Vagina (tissue), 2 donors: ENCODE measurements at regions not wholly inside any gene's neighbourhood (a gene's known extent, or its start where the extent isn't known, plus 50 kb on each side); places are given as distances from the start of the nearest gene placed in this dataset.
"Not testable (repeated sequence)": the region's sequence is repeated elsewhere in the genome, so short reads cannot be mapped to it uniquely, and the experiment has no call there.

Experiments used
- DNase-seq, 2 donors: peaks; one replicate each; pipeline ENCODE4 v3.0.0-alpha.2; 2017; ENCODE audit errors: extremely low spot score in 2 of 2
- H3K27ac ChIP-seq: fragments of 200-600 bp; sonication (generic); one replicate; pipeline ENCODE4 v1.5.1; 2019
- H3K27me3 ChIP-seq: fragments of 200-600 bp; sonication (generic); one replicate; pipeline ENCODE4 v1.5.1; 2019
- H3K36me3 ChIP-seq, 2 donors: fragments of 200-600 bp; sonication (generic); one replicate each; pipeline ENCODE4 v1.5.1; 2017 to 2019
- H3K4me1 ChIP-seq: fragments of 200-600 bp; sonication (generic); one replicate; pipeline ENCODE4 v1.5.1; 2019
- H3K4me3 ChIP-seq, 2 donors: fragments of 200-600 bp; sonication (generic); 1 replicate in 1 of 2; 2 replicates in 1 of 2; pipeline ENCODE4 v1.5.1; 2016 to 2019
- H3K9me3 ChIP-seq: fragments of 200-600 bp; sonication (generic); one replicate; pipeline ENCODE4 v1.5.1; 2019
- POLR2A ChIP-seq, 2 donors: fragments of 450-650 bp; IDR thresholded peaks; one replicate each; pipeline ENCODE4 v1.6.1; 2017; ENCODE audit warnings: antibody characterized with exemption in 2 of 2, mild to moderate bottlenecking in 2 of 2, moderate library complexity in 2 of 2
- POLR2AphosphoS5 ChIP-seq, 2 donors: sonication (generic); formaldehyde crosslinking; IDR thresholded peaks; one replicate each; pipeline ENCODE4 v1.9.0; 2017; ENCODE audit warnings: antibody characterized with exemption in 2 of 2, mild to moderate bottlenecking in 2 of 2, low read depth in 1 of 2; ENCODE audit not compliant: insufficient read depth in 1 of 2
- intact Hi-C: fragments of 100-400 bp; cut with DNase I; formaldehyde crosslinking; loops from one replicate; pipeline ENCODE4 v1.15.1; 2023
- TF ChIP-seq, protein P1 (sequence below), 3 experiments: fragments of 450-650 bp in 2 of 3; fragments of 200-600 bp in 1 of 3; sonication (generic) in 1 of 3; IDR thresholded peaks; one replicate each; pipeline ENCODE4 v1.5.1; 2017 to 2019; ENCODE audit warnings: antibody characterized with exemption in 3 of 3, mild to moderate bottlenecking in 2 of 3, moderate library complexity in 2 of 3

DNA sequence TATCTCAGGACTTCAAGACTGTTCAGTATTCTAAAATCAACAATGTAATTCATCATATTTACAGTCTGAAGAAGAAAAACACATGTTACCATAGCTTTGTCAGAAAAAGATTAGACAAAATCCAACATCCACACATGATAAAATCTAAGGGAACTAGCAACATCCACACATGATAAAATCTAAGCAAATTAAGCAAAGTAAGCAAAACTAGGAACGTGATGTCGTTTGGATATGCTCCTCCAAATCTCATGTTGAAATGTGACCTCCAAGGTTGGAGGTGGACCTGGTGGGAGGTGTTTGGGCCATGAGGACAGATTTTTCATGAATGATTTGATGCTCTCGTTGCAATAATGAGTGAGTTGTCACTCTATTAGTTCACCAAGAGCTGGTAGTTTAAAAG is 717.3 kb upstream of the HS6ST1 start:
- no peaks in the 10 kb centered on the region for H3K9me3 ChIP-seq
- DNase-seq = no peak
- intact Hi-C loops = no loop called here

DNA sequence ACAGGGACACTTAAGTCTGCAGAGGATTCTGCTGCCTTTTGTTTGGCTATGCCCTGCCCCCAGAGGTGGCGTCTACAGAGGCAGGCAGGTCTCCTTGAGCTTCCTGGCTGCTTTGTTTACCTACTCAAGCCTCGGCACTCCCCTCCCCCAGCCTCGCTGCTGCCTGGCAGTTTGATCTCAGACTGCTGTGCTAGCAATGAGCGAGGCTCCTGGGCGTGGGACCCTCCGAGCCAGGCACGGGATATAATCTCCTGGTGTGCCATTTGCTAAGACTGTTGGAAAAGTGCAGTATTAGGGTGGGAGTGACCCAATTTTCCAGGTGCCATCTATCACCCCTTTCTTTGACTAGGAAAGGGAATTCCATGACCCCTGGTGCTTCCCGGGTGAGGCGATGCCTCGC is 725.0 kb upstream of the HS6ST1 start:
- intact Hi-C loops, H3K36me3 ChIP-seq, H3K4me3 ChIP-seq, DNase-seq, H3K4me1 ChIP-seq, H3K27me3 ChIP-seq, H3K27ac ChIP-seq, H3K9me3 ChIP-seq: not testable (repeated sequence)

More for the DNA sequence above, 717.3 kb upstream of the HS6ST1 start:
- Histone ChIP-seq H3K4me3 (no peak overlapping the region), H3K36me3 (no peaks in the 10 kb centered on the region), H3K27ac (no peak overlapping the region), H3K4me1 (no peaks in the 10 kb centered on the region), H3K27me3 (no peaks in the 10 kb centered on the region)
- TF ChIP-seq, protein P1, sequence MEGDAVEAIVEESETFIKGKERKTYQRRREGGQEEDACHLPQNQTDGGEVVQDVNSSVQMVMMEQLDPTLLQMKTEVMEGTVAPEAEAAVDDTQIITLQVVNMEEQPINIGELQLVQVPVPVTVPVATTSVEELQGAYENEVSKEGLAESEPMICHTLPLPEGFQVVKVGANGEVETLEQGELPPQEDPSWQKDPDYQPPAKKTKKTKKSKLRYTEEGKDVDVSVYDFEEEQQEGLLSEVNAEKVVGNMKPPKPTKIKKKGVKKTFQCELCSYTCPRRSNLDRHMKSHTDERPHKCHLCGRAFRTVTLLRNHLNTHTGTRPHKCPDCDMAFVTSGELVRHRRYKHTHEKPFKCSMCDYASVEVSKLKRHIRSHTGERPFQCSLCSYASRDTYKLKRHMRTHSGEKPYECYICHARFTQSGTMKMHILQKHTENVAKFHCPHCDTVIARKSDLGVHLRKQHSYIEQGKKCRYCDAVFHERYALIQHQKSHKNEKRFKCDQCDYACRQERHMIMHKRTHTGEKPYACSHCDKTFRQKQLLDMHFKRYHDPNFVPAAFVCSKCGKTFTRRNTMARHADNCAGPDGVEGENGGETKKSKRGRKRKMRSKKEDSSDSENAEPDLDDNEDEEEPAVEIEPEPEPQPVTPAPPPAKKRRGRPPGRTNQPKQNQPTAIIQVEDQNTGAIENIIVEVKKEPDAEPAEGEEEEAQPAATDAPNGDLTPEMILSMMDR (IDR thresholded peaks at IDR 0.05) = no peak
- TF ChIP-seq POLR2AphosphoS5 (IDR thresholded peaks at IDR 0.05; ENCODE audit: insufficient read depth in 1 of 2, low read depth in 1 of 2) (no peak), POLR2A (IDR thresholded peaks at IDR 0.05) (no peak)

DNA sequence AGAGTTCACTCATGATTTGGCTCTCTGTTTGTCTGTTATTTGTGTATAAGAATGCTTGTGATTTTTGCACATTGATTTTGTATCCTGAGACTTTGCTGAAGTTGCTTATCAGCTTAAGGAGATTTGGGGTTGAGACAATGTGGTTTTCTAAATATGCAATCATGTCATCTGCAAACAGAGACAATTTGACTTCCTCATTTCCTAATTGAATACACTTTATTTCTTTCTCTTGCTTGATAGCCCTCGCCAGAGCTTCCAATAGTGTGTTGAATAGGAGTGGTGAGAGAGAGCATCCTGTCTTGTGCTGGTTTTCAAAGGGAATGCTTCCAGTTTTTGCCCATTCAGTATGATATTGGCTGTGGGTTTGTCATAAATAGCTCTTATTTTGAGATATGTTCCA is 727.8 kb upstream of the HS6ST1 start:
- intact Hi-C loops, H3K36me3 ChIP-seq, H3K9me3 ChIP-seq, H3K27me3 ChIP-seq, DNase-seq, H3K4me3 ChIP-seq, H3K27ac ChIP-seq, H3K4me1 ChIP-seq: not testable (repeated sequence)

DNA sequence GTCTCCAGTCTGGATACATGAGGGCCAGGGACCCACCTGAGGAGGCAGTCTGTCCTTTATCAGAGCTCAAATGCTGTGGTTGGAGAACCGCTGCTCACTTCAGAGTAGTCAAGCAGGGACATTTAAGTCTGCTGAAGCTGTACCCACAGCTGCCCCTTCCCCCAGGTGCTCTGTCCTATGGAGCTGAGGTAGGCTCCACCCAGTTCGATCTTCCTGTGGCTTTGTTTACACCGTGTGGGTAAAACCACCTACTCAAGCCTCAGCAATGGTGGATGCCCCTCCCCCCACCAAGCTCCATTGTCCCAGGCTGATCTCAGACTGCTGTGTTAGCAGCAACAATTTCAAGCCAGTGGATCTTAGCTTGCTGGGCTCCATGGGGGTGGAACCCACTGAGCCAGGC is 731.4 kb upstream of the HS6ST1 start:
- H3K27me3 ChIP-seq = no peaks in the 10 kb centered on the region

GRCh38 chr2:129055242-129055641 is 736.6 kb upstream of the HS6ST1 start:
- DNase-seq = no peak
- Histone ChIP-seq H3K4me3 (no peak overlapping the region), H3K36me3 (no peaks in the 10 kb centered on the region), H3K27ac (no peak overlapping the region), H3K9me3 (no peaks in the 10 kb centered on the region), H3K4me1 (no peaks in the 10 kb centered on the region), H3K27me3 (no peaks in the 10 kb centered on the region)
- TF ChIP-seq, protein P1 (IDR thresholded peaks at IDR 0.05) = no peak
- TF ChIP-seq POLR2A (IDR thresholded peaks at IDR 0.05) (no peak), POLR2AphosphoS5 (IDR thresholded peaks at IDR 0.05; ENCODE audit: insufficient read depth in 1 of 2, low read depth in 1 of 2) (no peak)
- intact Hi-C loops = no loop called here

More for the DNA sequence above, 731.4 kb upstream of the HS6ST1 start:
- intact Hi-C loops = no loop called here
- DNase-seq = no peak
- no peak for TF ChIP-seq POLR2AphosphoS5 (IDR thresholded peaks at IDR 0.05; ENCODE audit: insufficient read depth in 1 of 2, low read depth in 1 of 2)
- TF ChIP-seq, protein P1 (IDR thresholded peaks at IDR 0.05) = no peak
- no peak for TF ChIP-seq POLR2A (IDR thresholded peaks at IDR 0.05)
- no peaks in the 10 kb centered on the region for H3K9me3 ChIP-seq
- no peak overlapping the region for H3K4me3 ChIP-seq
- no peaks in the 10 kb centered on the region for H3K4me1 ChIP-seq
- H3K36me3 ChIP-seq = no peaks in the 10 kb centered on the region
- H3K27ac ChIP-seq = no peak overlapping the region

DNA sequence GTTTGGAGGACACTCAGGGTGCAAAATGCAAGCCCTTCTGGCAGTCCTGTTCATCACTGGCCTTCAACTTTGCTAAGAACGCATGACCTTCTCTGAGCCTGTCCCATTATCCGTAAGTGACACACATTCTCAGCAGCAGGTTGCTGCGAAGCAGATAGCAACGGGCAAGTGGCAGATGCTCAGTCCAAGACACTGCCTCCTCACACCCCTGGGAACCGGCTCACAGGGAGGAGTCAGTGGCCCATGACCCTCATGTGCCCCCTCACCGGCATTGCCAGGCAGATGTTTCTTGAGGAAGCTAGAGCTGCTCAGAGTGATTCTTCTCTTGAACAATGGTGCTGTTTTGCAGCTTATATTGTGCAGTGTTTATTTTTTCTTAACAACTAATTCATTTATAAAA is 737.2 kb upstream of the HS6ST1 start:
- no peaks in the 10 kb centered on the region for H3K36me3 ChIP-seq
- H3K4me1 ChIP-seq = no peaks in the 10 kb centered on the region
- no peak for DNase-seq
- H3K27ac ChIP-seq = no peak overlapping the region
- no peak overlapping the region for H3K4me3 ChIP-seq
- intact Hi-C loops = no loop called here
- H3K9me3 ChIP-seq = no peaks in the 10 kb centered on the region
- TF ChIP-seq, protein P1 (IDR thresholded peaks at IDR 0.05) = no peak
- TF ChIP-seq POLR2AphosphoS5 (IDR thresholded peaks at IDR 0.05; ENCODE audit: insufficient read depth in 1 of 2, low read depth in 1 of 2) (no peak), POLR2A (IDR thresholded peaks at IDR 0.05) (no peak)
- H3K27me3 ChIP-seq = no peaks in the 10 kb centered on the region
